ENCODE measurements at regions not wholly inside any gene's neighbourhood (a gene's known extent, or its start where the extent isn't known, plus 50 kb on each side); places are given as distances from the start of the nearest gene placed in this dataset.
A peak's percentile ranks its signal among the peaks of the same experiment; 100 is the strongest.

DNA sequence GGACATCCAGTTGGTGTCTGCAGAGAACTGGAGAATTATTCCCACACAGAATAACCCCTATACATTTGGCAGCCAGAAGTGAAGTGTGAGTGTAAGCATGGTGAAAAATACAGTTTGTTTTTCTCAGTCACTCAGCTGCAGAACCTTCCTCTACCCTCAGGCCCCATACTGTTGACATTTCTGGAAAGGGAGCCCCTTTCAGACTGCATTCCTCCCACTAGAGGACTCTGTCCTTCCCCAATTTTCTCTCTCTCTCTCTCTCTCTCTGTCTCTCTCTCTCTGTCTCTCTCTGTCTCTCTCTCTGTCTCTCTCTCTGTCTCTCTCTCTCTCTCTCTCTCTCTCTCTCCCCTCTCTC is 86.8 kb upstream of the STEAP1B start:
- TF ChIP-seq, protein P1, sequence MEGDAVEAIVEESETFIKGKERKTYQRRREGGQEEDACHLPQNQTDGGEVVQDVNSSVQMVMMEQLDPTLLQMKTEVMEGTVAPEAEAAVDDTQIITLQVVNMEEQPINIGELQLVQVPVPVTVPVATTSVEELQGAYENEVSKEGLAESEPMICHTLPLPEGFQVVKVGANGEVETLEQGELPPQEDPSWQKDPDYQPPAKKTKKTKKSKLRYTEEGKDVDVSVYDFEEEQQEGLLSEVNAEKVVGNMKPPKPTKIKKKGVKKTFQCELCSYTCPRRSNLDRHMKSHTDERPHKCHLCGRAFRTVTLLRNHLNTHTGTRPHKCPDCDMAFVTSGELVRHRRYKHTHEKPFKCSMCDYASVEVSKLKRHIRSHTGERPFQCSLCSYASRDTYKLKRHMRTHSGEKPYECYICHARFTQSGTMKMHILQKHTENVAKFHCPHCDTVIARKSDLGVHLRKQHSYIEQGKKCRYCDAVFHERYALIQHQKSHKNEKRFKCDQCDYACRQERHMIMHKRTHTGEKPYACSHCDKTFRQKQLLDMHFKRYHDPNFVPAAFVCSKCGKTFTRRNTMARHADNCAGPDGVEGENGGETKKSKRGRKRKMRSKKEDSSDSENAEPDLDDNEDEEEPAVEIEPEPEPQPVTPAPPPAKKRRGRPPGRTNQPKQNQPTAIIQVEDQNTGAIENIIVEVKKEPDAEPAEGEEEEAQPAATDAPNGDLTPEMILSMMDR (IDR thresholded peaks at IDR 0.05), result peak; percentile 64
- TF ChIP-seq EZH2phosphoT487 (IDR thresholded peaks at IDR 0.05) (no peak), EZH2 (IDR thresholded peaks at IDR 0.05) (no peak)
